ENCODE measurements at regions not wholly inside any gene's neighbourhood (a gene's known extent, or its start where the extent isn't known, plus 50 kb on each side); places are given as distances from the start of the nearest gene placed in this dataset.

GRCh38 chr7:137172105-137172590 is 171.4 kb downstream of the PTN start:
- no peak for DNase-seq

- DNase-seq, result peak; percentile 93
Measured at GRCh38 chr7:137169282-137169698, 174.2 kb downstream of the PTN start.

GRCh38 chr7:137167609-137168008 is 175.9 kb downstream of the PTN start:
- no peak for DNase-seq

GRCh38 chr7:137166363-137166762 is 177.2 kb downstream of the PTN start:
- no peak for DNase-seq

GRCh38 chr7:137165786-137166185 is 177.7 kb downstream of the PTN start:
- DNase-seq, result no peak

GRCh38 chr7:137165241-137165640 is 178.3 kb downstream of the PTN start:
- DNase-seq, result no peak

- DNase-seq, result no peak
Measured at GRCh38 chr7:137164251-137164650, 179.3 kb downstream of the PTN start.

- DNase-seq, result no peak
Measured at GRCh38 chr7:137160236-137160635, 183.3 kb downstream of the PTN start.

GRCh38 chr7:137157256-137157655 is 186.3 kb downstream of the PTN start:
- no peak for DNase-seq

GRCh38 chr7:137151690-137152052 is 191.9 kb downstream of the PTN start:
- no peak for DNase-seq

- no peak for DNase-seq
Measured at GRCh38 chr7:137151041-137151689, 192.4 kb downstream of the PTN start.

GRCh38 chr7:137147338-137147720 is 196.2 kb downstream of the PTN start:
- DNase-seq, result no peak

GRCh38 chr7:137146552-137147337 is 196.8 kb downstream of the PTN start:
- no peak for DNase-seq

- no peak for DNase-seq
Measured at GRCh38 chr7:137146012-137146455, 197.5 kb downstream of the PTN start.

- no peak for DNase-seq
Measured at GRCh38 chr7:137142376-137142775, 201.2 kb downstream of the PTN start.

GRCh38 chr7:137135654-137136350 is 207.7 kb downstream of the PTN start:
- no peak for DNase-seq

- DNase-seq, result no peak
Measured at GRCh38 chr7:137130751-137131158, 212.8 kb downstream of the PTN start.

- no peak for DNase-seq
Measured at GRCh38 chr7:137129025-137129424, 214.5 kb downstream of the PTN start.

GRCh38 chr7:137127806-137128205 is 215.7 kb downstream of the PTN start:
- DNase-seq, result no peak

- no peak for DNase-seq
Measured at GRCh38 chr7:137127058-137127457, 216.5 kb downstream of the PTN start.

GRCh38 chr7:137122145-137122544 is 221.4 kb downstream of the PTN start:
- no peak for DNase-seq

- no peak for DNase-seq
Measured at GRCh38 chr7:137120690-137121089, 222.8 kb downstream of the PTN start.

GRCh38 chr7:137110535-137110934 is 233.0 kb downstream of the PTN start:
- no peak for DNase-seq

GRCh38 chr7:137110091-137110509 is 233.4 kb downstream of the PTN start:
- no peak for DNase-seq

All from DMS79 (cell line).